HepG2 (cell line): ENCODE measurements at regions not wholly inside any gene's neighbourhood (a gene's known extent, or its start where the extent isn't known, plus 50 kb on each side); places are given as distances from the start of the nearest gene placed in this dataset.

Source experiments
- ATAC-seq: fragments of 200-7000 bp; cut with Tn5 transposase; 3 replicates; pipeline ENCODE4 v1.9.1; 2020; ENCODE audit warnings: mild to moderate bottlenecking, moderate library complexity
- BruUV-seq: library from RNA; stranded (reverse); fragments of 400-500 nt; replicated peaks from 2 replicates; lab custom pipeline; 2021; lab: Mats Ljungman, UMichigan
- CTCF ChIA-PET: fragments of 300-600 bp; formaldehyde crosslinking; extraction: SDS; loops from one replicate; lab custom pipeline; 2021; ENCODE audit warnings: low total read pairs, inconsistent platforms, low intra/inter-chr PET ratio; lab: Yijun Ruan, JAX
- POLR2A ChIA-PET: fragments of 350-600 bp; sonication (Branson Sonifier 250); formaldehyde crosslinking; loops from one replicate; lab custom pipeline; 2020; ENCODE audit warnings: antibody characterized with exemption, inconsistent platforms; lab: Yijun Ruan, JAX
- DNase-seq: peaks from one replicate; pipeline ENCODE4 v3.0.0-alpha.2; 2015; ENCODE audit warnings: low spot score
- FAIRE-seq: peaks from 3 replicates; lab custom pipeline; 2011; peaks lifted over from hg19 to GRCh38; lab: Jason Lieb, UNC
- H2AFZ ChIP-seq: one replicate; pipeline ENCODE4 v1.6.1; 2011; ENCODE audit warnings: low read length, inconsistent platforms
- H3K27ac ChIP-seq: fragments of 300-600 bp; 3 replicates; pipeline ENCODE4 v1.8.0; 2011; ENCODE audit warnings: mixed run types, mild to moderate bottlenecking, mixed read lengths, low read length, inconsistent platforms; ENCODE audit not compliant: insufficient read depth; ENCODE audit errors: extremely low read length
- H3K27me3 ChIP-seq, 2 experiments: fragments of 200-600 bp in 1 of 2; 2 replicates in 1 of 2; 3 replicates in 1 of 2; pipeline versions ENCODE4 v1.6.0 to v1.8.0; 2011; ENCODE audit warnings: low read length in 2 of 2, mild to moderate bottlenecking in 2 of 2, moderate library complexity in 2 of 2, inconsistent platforms in 1 of 2; ENCODE audit not compliant: insufficient read depth in 2 of 2, control insufficient read depth in 1 of 2
- H3K36me3 ChIP-seq, 2 experiments: fragments of 200-600 bp in 1 of 2; replicated peaks in 1 of 2; 2 replicates in 1 of 2; 3 replicates in 1 of 2; pipeline versions ENCODE4 v1.5.1 to v1.8.0; 2011; ENCODE audit warnings: low read length in 2 of 2, inconsistent platforms in 1 of 2; ENCODE audit not compliant: insufficient read depth in 2 of 2, control insufficient read depth in 1 of 2
- H3K4me1 ChIP-seq: 2 replicates; pipeline ENCODE4 v1.5.1; 2012; ENCODE audit warnings: low read length, inconsistent platforms; ENCODE audit not compliant: insufficient read depth
- H3K4me2 ChIP-seq: 2 replicates; pipeline ENCODE4 v1.6.0; 2011; ENCODE audit warnings: low read depth, low read length, inconsistent platforms
- H3K4me3 ChIP-seq, 3 experiments: fragments of 200-600 bp in 1 of 3; sonication (generic), shearing (Covaris generic) in 1 of 3; replicated peaks in 1 of 3; 2 replicates each; pipeline ENCODE4 v1.5.1; 2011 to 2016; ENCODE audit warnings: low read length in 3 of 3, inconsistent platforms in 2 of 3, low read depth in 2 of 3, mild to moderate bottlenecking in 2 of 3, control low read depth in 1 of 3, mixed read lengths in 1 of 3; ENCODE audit not compliant: insufficient read depth in 1 of 3
- H3K79me2 ChIP-seq: one replicate; pipeline ENCODE4 v1.6.1; 2011; ENCODE audit warnings: low read length, inconsistent platforms; ENCODE audit not compliant: insufficient read depth
- H3K9ac ChIP-seq: 2 replicates; pipeline ENCODE4 v1.6.0; 2011; ENCODE audit warnings: mild to moderate bottlenecking, low read depth, low read length, inconsistent platforms; ENCODE audit not compliant: insufficient read depth
- H3K9me3 ChIP-seq: 2 replicates; pipeline ENCODE4 v1.5.1; 2012; ENCODE audit warnings: mild to moderate bottlenecking, low read length
- H4K20me1 ChIP-seq: 2 replicates; pipeline ENCODE4 v1.6.0; 2011; ENCODE audit warnings: inconsistent platforms, mild to moderate bottlenecking, low read length, moderate library complexity; ENCODE audit not compliant: insufficient read depth
- CBFB ChIP-seq: sonication (generic); formaldehyde crosslinking; IDR thresholded peaks from 2 replicates; pipeline ENCODE4 v1.4.0; 2020; ENCODE audit warnings: missing genetic modification reagents
- ELF3 ChIP-seq: IDR thresholded peaks from 2 replicates; pipeline ENCODE4 v1.6.1; 2016; ENCODE audit warnings: missing genetic modification reagents, missing compliant biosample characterization
- GATAD2A ChIP-seq: IDR thresholded peaks from 2 replicates; pipeline ENCODE4 v1.6.1; 2016
- IRX3 ChIP-seq: sonication (generic); formaldehyde crosslinking; IDR thresholded peaks from 2 replicates; pipeline ENCODE4 v1.8.1; 2023; ENCODE audit warnings: mild to moderate bottlenecking, low read depth, missing genetic modification reagents, borderline replicate concordance
- NR2F1 ChIP-seq, 2 experiments: fragments of 450-650 bp in 1 of 2; formaldehyde crosslinking in 1 of 2; IDR thresholded peaks; 2 replicates each; pipeline versions ENCODE4 v1.5.0 to v1.6.1; 2016 to 2020; ENCODE audit warnings: mild to moderate bottlenecking in 1 of 2, missing compliant biosample characterization in 1 of 2, missing genetic modification reagents in 1 of 2, moderate library complexity in 1 of 2
- RBM39 ChIP-seq: fragments of 200-400 bp; formaldehyde crosslinking; IDR thresholded peaks from one replicate; pipeline ENCODE4 v1.6.1; 2018; ENCODE audit warnings: antibody characterized with exemption, mild to moderate bottlenecking, low read depth, low read length; ENCODE audit not compliant: poor library complexity, severe bottlenecking
- RCOR2 ChIP-seq: IDR thresholded peaks from 2 replicates; pipeline ENCODE4 v1.6.1; 2016; ENCODE audit warnings: missing biosample characterization, missing genetic modification reagents
- SAP130 ChIP-seq: IDR thresholded peaks from 2 replicates; pipeline ENCODE4 v1.6.1; 2016; ENCODE audit warnings: low read depth
- SATB2 ChIP-seq: sonication (generic); formaldehyde crosslinking; IDR thresholded peaks from 2 replicates; pipeline ENCODE4 v1.5.0; 2020; ENCODE audit warnings: missing genetic modification reagents
- SIN3B ChIP-seq: fragments of 150-350 bp; IDR thresholded peaks from 2 replicates; pipeline ENCODE4 v1.6.1; 2014; ENCODE audit warnings: low read length
- STAT6 ChIP-seq: sonication (generic); formaldehyde crosslinking; IDR thresholded peaks from 2 replicates; pipeline ENCODE4 v1.4.0; 2020; ENCODE audit warnings: missing genetic modification reagents, mild to moderate bottlenecking, borderline replicate concordance
- TCF7 ChIP-seq: sonication (generic); IDR thresholded peaks from 2 replicates; pipeline ENCODE4 v1.6.1; 2016; ENCODE audit warnings: antibody characterized with exemption, low read depth
- THRA ChIP-seq: sonication (generic); formaldehyde crosslinking; IDR thresholded peaks from 2 replicates; pipeline ENCODE4 v1.4.0; 2020; ENCODE audit warnings: missing genetic modification reagents, borderline replicate concordance
- ZIK1 ChIP-seq: sonication (generic); formaldehyde crosslinking; IDR thresholded peaks from 2 replicates; pipeline ENCODE4 v1.5.0; 2020; ENCODE audit warnings: mild to moderate bottlenecking, low read depth, missing genetic modification reagents, borderline replicate concordance
- ZMYM4 ChIP-seq: sonication (generic); formaldehyde crosslinking; IDR thresholded peaks from 2 replicates; pipeline ENCODE4 v1.8.1; 2023; ENCODE audit warnings: mild to moderate bottlenecking, missing genetic modification reagents
- ZNF17 ChIP-seq: sonication (generic); formaldehyde crosslinking; IDR thresholded peaks from 2 replicates; pipeline ENCODE4 v1.5.0; 2020; ENCODE audit warnings: mild to moderate bottlenecking, missing genetic modification reagents
- ZNF24 ChIP-seq: fragments of 450-650 bp; IDR thresholded peaks from 2 replicates; pipeline ENCODE4 v1.6.1; 2017; ENCODE audit warnings: antibody characterized with exemption, mild to moderate bottlenecking
- ZNF460 ChIP-seq: sonication (generic); formaldehyde crosslinking; IDR thresholded peaks from 2 replicates; pipeline ENCODE4 v1.5.1; 2020; ENCODE audit warnings: missing genetic modification reagents, mild to moderate bottlenecking, borderline replicate concordance
- ZNF629 ChIP-seq: sonication (generic); formaldehyde crosslinking; conservative IDR thresholded peaks from 2 replicates; pipeline ENCODE4 v1.5.0; 2020; ENCODE audit warnings: missing genetic modification reagents
- ZNF746 ChIP-seq: sonication (generic); formaldehyde crosslinking; IDR thresholded peaks from 2 replicates; pipeline ENCODE4 v1.8.0; 2022; ENCODE audit warnings: mild to moderate bottlenecking, missing genetic modification reagents
- ZNF792 ChIP-seq: IDR thresholded peaks from 2 replicates; pipeline ENCODE4 v1.6.1; 2016
- ZUFSP ChIP-seq: sonication (generic); formaldehyde crosslinking; IDR thresholded peaks from 2 replicates; pipeline ENCODE4 v1.9.0; 2021; ENCODE audit warnings: missing genetic modification reagents, mild to moderate bottlenecking, borderline replicate concordance
- WGBS: methylation state at CpG from one replicate; pipeline ENCODE4 v1.1.6; 2017; ENCODE audit warnings: low lambda C conversion rate; 5-methylcytosine and 5-hydroxymethylcytosine counted together
- in situ Hi-C: cut with HindIII; loops from 2 replicates; pipeline ENCODE4 v1.10.0; 2017; ENCODE audit warnings: low pct_unique_long_range_greater_than_20kb; ENCODE audit not compliant: extremely low pct_ligation_motif_present
- intact Hi-C: fragments of 100-400 bp; cut with micrococcal nuclease; formaldehyde crosslinking; loops from one replicate; pipeline ENCODE4 v1.10.0; 2022; ENCODE audit not compliant: unreplicated experiment

- TF ChIP-seq STAT6 (no peak), SIN3B (no peak), NR2F1 (CRISPR knock-in tag; IDR thresholded peaks at IDR 0.05) (no peak), ZNF17 (no peak), ZIK1 (CRISPR knock-in tag) (no peak), IRX3 (CRISPR knock-in tag) (no peak), ZUFSP (CRISPR knock-in tag) (no peak), ZNF629 (CRISPR knock-in tag) (no peak)
- TF ChIP-seq, all 625 proteins: peak for 0
Measured at GRCh38 chr2:145221516-145221915, 701.6 kb upstream of the ZEB2 start (continued).

- WGBS, result 0% methylated on average over 2 of the region's 2 CpGs
- no peak overlapping the region for H3K4me3 ChIP-seq
- DNase-seq, result no peak
- H3K4me1 ChIP-seq, result no peaks in the 10 kb centered on the region
- no peaks in the 10 kb centered on the region for H3K27me3 ChIP-seq
- CTCF ChIA-PET, result no interaction called here
- no peak for ATAC-seq
- no peaks in the 10 kb centered on the region; the same call in 1 of the 2 replicates for H3K9me3 ChIP-seq
- H3K9ac ChIP-seq, result no peak overlapping the region
- FAIRE-seq, result no peak
- H3K4me2 ChIP-seq, result no peak overlapping the region
- intact Hi-C loops, result no loop called here
- H3K27ac ChIP-seq, result no peak overlapping the region
- H3K36me3 ChIP-seq, result no peaks in the 10 kb centered on the region
- POLR2A ChIA-PET, result no interaction called here
- BruUV-seq, result no TSS peak
- H2AFZ ChIP-seq, result no peak overlapping the region
- in situ Hi-C loops, result no loop called here
- no peaks in the 10 kb centered on the region for H3K79me2 ChIP-seq
- no peaks in the 10 kb centered on the region for H4K20me1 ChIP-seq
- TF ChIP-seq ZNF792 (CRISPR knock-in tag) (no peak), GATAD2A (CRISPR knock-in tag) (no peak), ZNF746 (CRISPR knock-in tag) (no peak), CBFB (no peak), ELF3 (CRISPR knock-in tag) (no peak), ZNF24 (no peak), RBM39 (no peak), ZMYM4 (CRISPR knock-in tag) (no peak), THRA (CRISPR knock-in tag) (no peak), ZNF460 (no peak), TCF7 (no peak), RCOR2 (CRISPR knock-in tag) (no peak), SAP130 (CRISPR knock-in tag) (no peak), SATB2 (CRISPR knock-in tag) (no peak)
Measured at GRCh38 chr2:145221032-145221431, 701.1 kb upstream of the ZEB2 start.
